Adrenal gland (tissue), 9 donors: ENCODE measurements at regions not wholly inside any gene's neighbourhood (a gene's known extent, or its start where the extent isn't known, plus 50 kb on each side); places are given as distances from the start of the nearest gene placed in this dataset.

Experiments
- DNase-seq, 7 donors: peaks; one replicate each; pipeline ENCODE4 v3.0.0-alpha.2; 2019 to 2020
- H3K27ac ChIP-seq, 5 donors: fragments of 200-600 bp; sonication (generic) in 4 of 5; 1 replicate in 3 of 5; 2 replicates in 2 of 5; pipeline versions ENCODE4 v1.5.1 to v1.8.0; 2016 to 2020; ENCODE audit warnings: mild to moderate bottlenecking in 1 of 5
- H3K27me3 ChIP-seq: fragments of 200-600 bp; 2 replicates; pipeline ENCODE4 v1.8.0; 2021
- H3K36me3 ChIP-seq, 2 donors: fragments of 200-600 bp; replicated peaks in 1 of 2; 1 replicate in 1 of 2; 2 replicates in 1 of 2; pipeline versions ENCODE4 v1.5.1 to v1.8.0; 2018 to 2022
- H3K4me1 ChIP-seq, 2 donors: fragments of 200-600 bp; replicated peaks in 1 of 2; 1 replicate in 1 of 2; 2 replicates in 1 of 2; pipeline versions ENCODE4 v1.5.1 to v1.8.0; 2018 to 2021
- H3K4me3 ChIP-seq, 4 donors: fragments of 200-600 bp; sonication (generic) in 3 of 4; one replicate each; pipeline ENCODE4 v1.5.1; 2016 to 2018
- H3K9me3 ChIP-seq, 3 donors: fragments of 200-600 bp; sonication (generic) in 1 of 3; replicated peaks in 1 of 3; 1 replicate in 2 of 3; 2 replicates in 1 of 3; pipeline versions ENCODE4 v1.5.1 to v1.8.0; 2016 to 2021
- POLR2A ChIP-seq, 2 donors: fragments of 450-650 bp; IDR thresholded peaks; one replicate each; pipeline ENCODE4 v1.6.1; 2017; ENCODE audit warnings: antibody characterized with exemption in 2 of 2, mild to moderate bottlenecking in 2 of 2, moderate library complexity in 1 of 2
- WGBS, 4 donors: extraction: QIAGEN DNeasy Blood & Tissue Kit in 2 of 4; methylation state at CpG; one replicate each; pipeline versions ENCODE4 v1.1.5 to v1.1.7; 2013 to 2017; 5-methylcytosine and 5-hydroxymethylcytosine counted together
- intact Hi-C, 2 donors: fragments of 100-400 bp; cut with DNase I; formaldehyde crosslinking; loops; one replicate each; pipeline versions ENCODE4 v1.14.1 to v1.15.0; 2022 to 2023
- TF ChIP-seq, protein P1 (sequence below), 6 experiments: fragments of 450-650 bp in 4 of 6; fragments of 200-600 bp in 2 of 6; sonication (generic) in 1 of 6; IDR thresholded peaks; 1 replicate in 5 of 6; 2 replicates in 1 of 6; pipeline versions ENCODE4 v1.5.1 to v1.8.0; 2016 to 2021; ENCODE audit warnings: antibody characterized with exemption in 6 of 6, mild to moderate bottlenecking in 2 of 6, moderate library complexity in 1 of 6
- donor health status: healthy with polysubstance abuse.
- donor health status: Bipolar disorder and iron deficiency.
- donor health status: DM: yes; HTN: yes; CAD: no.
- donor health status: DM: no; HTN: no; CAD: no.
- donor health status: DM: no; HTN: no; CAD: no.

DNA sequence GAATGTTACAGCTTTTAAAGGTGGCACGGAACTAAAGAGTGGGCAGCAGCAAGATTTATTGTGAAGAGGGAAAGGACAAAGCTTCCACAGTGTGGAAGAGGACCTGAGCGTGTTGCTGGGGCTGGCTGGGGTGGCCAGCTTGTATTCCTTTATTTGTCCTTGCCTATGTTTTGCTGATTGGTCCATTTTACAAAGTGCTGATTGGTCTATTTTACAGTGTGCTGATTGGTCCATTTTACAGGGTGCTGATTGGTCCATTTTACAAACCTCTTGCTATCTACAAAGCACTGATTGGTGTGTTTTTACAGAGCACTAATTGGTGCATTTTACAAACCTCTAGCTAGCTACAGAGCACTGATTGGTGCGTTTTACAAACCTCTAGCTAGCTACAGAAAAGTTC, 109.7 kb upstream of the DDX18 start:
- Histone ChIP-seq H3K27me3 (no peaks in the 10 kb centered on the region), H3K9me3 (no peaks in the 10 kb centered on the region), H3K36me3 (no peaks in the 10 kb centered on the region), H3K4me3 (no peak overlapping the region), H3K27ac (no peak overlapping the region), H3K4me1 (no peaks in the 10 kb centered on the region)
- 61 to 77% (median 70%) methylated on average over 3 of the region's 3 CpGs for WGBS, 4 donors
- TF ChIP-seq POLR2A (IDR thresholded peaks at IDR 0.05) = no peak
- TF ChIP-seq, protein P1, sequence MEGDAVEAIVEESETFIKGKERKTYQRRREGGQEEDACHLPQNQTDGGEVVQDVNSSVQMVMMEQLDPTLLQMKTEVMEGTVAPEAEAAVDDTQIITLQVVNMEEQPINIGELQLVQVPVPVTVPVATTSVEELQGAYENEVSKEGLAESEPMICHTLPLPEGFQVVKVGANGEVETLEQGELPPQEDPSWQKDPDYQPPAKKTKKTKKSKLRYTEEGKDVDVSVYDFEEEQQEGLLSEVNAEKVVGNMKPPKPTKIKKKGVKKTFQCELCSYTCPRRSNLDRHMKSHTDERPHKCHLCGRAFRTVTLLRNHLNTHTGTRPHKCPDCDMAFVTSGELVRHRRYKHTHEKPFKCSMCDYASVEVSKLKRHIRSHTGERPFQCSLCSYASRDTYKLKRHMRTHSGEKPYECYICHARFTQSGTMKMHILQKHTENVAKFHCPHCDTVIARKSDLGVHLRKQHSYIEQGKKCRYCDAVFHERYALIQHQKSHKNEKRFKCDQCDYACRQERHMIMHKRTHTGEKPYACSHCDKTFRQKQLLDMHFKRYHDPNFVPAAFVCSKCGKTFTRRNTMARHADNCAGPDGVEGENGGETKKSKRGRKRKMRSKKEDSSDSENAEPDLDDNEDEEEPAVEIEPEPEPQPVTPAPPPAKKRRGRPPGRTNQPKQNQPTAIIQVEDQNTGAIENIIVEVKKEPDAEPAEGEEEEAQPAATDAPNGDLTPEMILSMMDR (IDR thresholded peaks at IDR 0.05) = no peak
- intact Hi-C loops = no loop called here
- DNase-seq = no peak

DNA sequence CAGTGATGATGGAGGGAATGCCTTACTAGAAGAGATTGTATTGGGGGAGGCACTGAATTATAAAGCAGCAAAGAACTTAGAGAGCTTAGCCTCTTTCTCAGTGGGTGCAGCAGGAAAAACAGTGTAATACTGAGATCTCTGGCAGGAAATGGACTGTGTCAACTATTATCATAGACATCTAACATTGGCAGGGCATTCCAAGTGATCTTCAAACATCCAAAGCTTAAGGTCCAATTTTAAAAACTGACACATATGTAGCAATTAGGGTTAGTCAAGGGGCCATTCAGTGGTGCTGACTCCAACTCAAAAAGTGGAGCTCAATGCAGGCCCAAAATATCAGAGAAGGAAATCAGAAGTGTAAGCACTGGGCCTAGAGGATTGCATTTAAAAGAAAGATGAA, 106.6 kb upstream of the DDX18 start:
- no peaks in the 10 kb centered on the region for H3K9me3 ChIP-seq
- intact Hi-C loops = no loop called here
- H3K36me3 ChIP-seq = no peaks in the 10 kb centered on the region
- H3K4me3 ChIP-seq = no peak overlapping the region
- no peaks in the 10 kb centered on the region for H3K4me1 ChIP-seq
- no peak overlapping the region for H3K27ac ChIP-seq
- no peaks in the 10 kb centered on the region for H3K27me3 ChIP-seq
- no peak for TF ChIP-seq POLR2A (IDR thresholded peaks at IDR 0.05)
- TF ChIP-seq, protein P1 (IDR thresholded peaks at IDR 0.05) = no peak
- no peak for DNase-seq

DNA sequence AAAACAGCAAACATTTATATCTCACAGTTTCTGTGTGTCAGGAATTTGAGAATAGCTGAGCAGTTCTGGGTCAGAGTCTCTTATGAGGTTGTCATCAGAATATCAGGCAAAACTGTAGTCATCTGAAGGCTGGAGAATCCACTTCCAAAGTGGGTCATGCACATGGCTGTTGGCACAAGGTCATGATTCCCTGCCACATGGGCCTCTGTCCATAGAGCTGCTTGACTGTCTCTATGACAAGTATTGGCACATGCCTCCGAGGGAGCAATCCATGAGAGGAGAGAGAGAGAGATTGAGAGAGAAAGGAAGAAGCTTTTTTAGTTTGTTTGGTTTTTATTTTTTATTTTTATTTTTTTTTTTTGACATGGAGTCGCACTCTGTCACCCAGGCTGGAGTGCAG, 101.8 kb upstream of the DDX18 start:
- DNase-seq = no peak
- 72 to 87% (median 79%) methylated on average over 2 of the region's 2 CpGs for WGBS, 4 donors
- Histone ChIP-seq H3K27ac (no peak overlapping the region), H3K4me3 (no peak overlapping the region), H3K36me3 (no peaks in the 10 kb centered on the region), H3K9me3 (no peaks in the 10 kb centered on the region), H3K27me3 (no peaks in the 10 kb centered on the region), H3K4me1 (no peaks in the 10 kb centered on the region)
- intact Hi-C loops = no loop called here
- TF ChIP-seq POLR2A (IDR thresholded peaks at IDR 0.05) = no peak
- TF ChIP-seq, protein P1 (IDR thresholded peaks at IDR 0.05) = no peak

DNA sequence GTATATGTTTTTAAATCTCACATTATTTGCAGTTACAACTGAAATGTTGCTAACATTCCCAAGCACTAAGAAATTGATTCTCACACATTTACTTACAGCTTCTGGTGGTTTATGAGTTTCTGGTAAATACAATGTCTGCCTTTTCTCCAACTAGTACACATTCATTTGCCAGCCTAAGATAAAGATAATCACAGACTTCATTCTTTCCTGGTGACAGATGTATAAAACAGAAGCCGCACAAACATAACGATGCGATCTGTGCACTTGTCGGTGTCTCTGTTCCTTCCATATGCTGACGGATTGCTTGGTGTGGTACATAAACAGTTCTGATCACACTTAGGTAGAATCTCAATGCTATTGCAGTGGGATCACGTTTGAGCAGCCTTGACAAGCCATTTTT, 100.4 kb upstream of the DDX18 start:
- H3K36me3 ChIP-seq = no peaks in the 10 kb centered on the region
- H3K27me3 ChIP-seq = no peaks in the 10 kb centered on the region
- TF ChIP-seq POLR2A (IDR thresholded peaks at IDR 0.05) = no peak
- TF ChIP-seq, protein P1 (IDR thresholded peaks at IDR 0.05) = no peak
- 59 to 72% (median 65%) methylated on average over 6 of the region's 6 CpGs for WGBS, 4 donors
- H3K4me3 ChIP-seq = no peak overlapping the region
- intact Hi-C loops = no loop called here
- no peaks in the 10 kb centered on the region for H3K9me3 ChIP-seq
- H3K4me1 ChIP-seq = no peaks in the 10 kb centered on the region
- no peak for DNase-seq
- H3K27ac ChIP-seq = no peak overlapping the region
